Activated CD8-positive, alpha-beta memory T cell treated with anti-CD3 and anti-CD28 coated beads for 24 hours (primary cell): ENCODE measurements at regions not wholly inside any gene's neighbourhood (a gene's known extent, or its start where the extent isn't known, plus 50 kb on each side); places are given as distances from the start of the nearest gene placed in this dataset.

ENCODE experiments used
- DNase-seq: peaks from one replicate; pipeline ENCODE4 v3.0.0-alpha.2; 2020

DNA sequence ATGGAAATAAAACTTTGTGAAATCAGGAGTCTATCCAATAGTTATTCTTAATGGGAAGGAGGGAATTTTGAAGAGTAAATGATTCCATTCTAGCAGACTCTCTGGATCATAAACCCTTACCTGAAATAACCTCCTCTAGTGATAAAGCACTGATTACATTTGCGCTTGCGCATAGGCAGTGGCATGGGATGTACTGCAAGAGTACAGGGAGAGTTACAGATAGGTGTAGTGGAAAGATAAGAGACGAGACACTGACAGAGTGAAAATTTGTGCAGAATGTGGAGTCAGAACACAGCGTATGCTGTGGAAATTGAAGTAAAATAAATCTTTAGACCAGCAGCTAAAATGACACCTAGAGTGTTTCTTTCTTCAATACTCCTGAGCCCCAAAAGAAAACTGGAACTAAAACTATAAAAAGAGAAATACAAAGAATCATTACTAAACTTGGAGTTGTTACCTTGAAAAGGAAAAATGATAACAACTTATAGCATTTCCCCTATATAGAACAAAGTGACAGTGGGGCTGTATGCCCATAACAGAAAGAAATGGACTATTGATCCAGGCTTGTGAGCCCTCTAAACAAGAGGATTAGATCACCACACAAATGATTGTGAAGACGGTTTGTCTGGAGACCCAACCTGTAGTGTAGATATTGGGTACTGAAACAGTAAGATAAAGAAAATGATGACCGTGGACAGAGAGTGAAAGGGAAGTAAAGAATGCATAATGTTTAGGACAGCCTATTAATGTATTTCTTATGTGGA is 1471.2 kb upstream of the NUDT12 start:
- no peak for DNase-seq

DNA sequence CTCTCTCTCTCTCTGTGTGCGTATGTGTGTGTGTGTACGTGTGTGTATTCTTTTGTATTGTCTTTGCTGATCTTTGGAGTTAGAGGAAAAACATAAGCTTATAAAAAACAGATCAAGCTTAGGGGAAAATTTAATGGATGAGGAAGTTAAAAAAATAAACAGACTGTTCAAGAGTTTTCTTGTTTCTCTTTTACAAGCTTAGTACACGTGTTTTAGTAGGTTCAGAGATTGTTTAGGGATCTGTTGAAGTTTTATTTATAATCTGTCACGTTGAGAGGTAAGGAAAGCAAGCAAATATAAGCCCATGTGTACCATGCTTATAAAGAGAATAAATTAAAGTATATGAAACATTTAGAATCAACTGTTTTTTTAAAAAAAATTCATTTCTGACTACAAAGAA is 1470.3 kb upstream of the NUDT12 start:
- no peak for DNase-seq

DNA sequence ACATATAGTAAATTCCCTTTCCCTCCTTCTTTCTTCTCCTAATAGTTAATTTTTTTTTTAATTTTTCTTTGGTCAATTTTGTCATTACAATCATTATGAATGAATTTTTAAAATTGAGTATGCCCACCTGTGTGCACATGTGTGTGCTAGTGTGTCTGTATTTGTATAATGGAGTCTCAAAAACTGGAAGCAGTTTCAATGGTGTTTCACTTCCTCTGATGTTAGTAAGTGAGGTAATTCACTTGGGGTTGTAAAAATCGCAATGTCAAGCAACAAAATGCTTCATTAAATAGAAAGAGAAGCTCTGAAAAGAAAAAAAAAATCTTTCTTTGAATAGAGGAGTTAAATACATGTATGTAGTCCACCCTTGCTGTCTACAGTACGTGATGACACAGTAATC is 1467.6 kb upstream of the NUDT12 start:
- no peak for DNase-seq

DNA sequence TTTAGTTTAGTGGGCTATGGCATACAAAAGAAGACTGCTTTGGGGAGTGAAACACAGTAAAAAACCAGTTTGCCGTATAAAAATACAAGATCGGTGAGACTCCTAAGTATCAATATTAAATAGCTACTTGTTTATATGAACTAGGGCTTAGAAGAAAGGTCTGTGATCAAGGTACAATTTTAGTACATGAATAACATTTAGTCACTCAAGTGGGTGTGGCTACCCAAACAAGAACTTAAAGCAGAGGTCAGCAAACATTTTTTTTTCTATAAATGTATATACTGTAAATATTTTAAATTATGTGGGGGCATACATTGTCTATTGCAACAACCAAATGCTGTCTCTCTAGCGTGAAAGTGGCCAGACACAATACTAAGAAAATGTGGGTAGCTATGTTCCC is 1452.5 kb upstream of the NUDT12 start:
- no peak for DNase-seq

DNA sequence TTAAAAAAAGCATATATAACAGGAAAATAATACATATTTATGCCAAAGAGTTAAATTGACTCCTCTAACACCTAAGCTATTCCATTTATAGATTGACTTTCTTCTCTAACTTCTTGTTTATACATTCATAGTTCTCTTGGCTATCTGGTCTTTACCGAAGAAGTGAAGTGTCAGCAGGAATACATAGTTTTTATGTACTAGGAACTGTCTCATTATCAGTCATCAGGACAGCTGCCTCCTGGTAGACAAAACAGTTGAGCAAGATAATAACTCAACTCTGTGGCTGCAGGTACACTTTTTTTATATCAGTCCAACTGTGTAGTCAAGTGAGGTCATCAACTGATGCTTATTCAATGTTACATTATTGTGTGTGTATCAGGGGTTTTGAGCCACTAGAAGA is 1436.0 kb upstream of the NUDT12 start:
- DNase-seq, result no peak

DNA sequence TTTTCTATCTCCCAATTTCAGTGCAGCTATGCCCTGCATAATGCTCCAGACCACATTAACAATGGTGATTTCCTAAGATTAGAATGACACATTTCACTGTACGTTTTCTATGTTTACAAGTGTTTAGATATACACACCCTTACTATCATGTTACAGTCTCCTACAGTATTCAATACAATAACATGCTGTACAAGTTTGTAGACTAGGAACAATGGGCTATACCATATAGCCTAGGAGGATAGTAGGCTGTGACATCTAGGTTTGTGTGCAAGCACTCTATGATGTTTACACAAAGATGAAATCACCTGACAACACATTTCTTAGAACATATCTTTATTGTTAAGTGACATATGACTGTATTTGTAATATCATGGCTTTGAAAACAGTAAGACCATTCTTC is 1435.6 kb upstream of the NUDT12 start:
- no peak for DNase-seq

DNA sequence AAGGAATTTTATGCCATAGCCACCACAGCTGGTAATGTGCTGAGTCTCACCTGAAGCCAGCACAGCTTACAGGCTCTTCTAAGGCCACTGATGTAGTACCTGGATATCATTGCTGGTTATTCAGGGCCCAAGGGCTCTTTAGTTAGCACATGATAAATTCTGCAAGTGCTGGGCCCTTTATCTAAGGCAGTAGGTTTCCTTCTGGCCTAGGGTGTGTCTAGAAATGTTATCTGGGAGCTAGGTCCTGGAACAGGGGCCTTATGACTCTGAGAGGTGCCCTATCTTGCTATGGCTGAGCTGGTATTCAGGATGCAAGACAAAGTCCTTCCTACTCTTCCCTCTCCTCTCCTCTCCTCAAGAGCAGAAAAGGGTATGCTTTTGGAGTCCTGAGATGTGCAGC is 1424.5 kb upstream of the NUDT12 start:
- no peak for DNase-seq

DNA sequence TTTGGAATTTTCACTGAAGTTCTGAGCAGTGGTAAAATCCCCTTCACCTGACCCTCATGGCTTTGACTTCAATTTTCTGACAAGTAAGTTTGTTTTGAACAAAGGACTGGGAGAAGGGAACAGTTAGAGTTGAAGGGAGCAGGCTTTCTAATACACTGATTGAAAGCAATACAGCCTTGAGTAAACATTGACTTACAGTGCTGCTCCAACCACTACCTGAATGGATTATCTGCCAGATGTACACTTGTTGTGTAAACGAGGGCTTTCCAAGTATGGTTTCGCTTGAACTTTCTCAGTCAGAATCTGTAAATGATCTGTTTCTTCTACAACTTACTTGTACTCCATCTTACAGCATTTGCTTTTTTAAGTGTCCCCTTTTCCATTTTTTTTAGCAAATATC is 1414.9 kb upstream of the NUDT12 start:
- DNase-seq, result no peak

DNA sequence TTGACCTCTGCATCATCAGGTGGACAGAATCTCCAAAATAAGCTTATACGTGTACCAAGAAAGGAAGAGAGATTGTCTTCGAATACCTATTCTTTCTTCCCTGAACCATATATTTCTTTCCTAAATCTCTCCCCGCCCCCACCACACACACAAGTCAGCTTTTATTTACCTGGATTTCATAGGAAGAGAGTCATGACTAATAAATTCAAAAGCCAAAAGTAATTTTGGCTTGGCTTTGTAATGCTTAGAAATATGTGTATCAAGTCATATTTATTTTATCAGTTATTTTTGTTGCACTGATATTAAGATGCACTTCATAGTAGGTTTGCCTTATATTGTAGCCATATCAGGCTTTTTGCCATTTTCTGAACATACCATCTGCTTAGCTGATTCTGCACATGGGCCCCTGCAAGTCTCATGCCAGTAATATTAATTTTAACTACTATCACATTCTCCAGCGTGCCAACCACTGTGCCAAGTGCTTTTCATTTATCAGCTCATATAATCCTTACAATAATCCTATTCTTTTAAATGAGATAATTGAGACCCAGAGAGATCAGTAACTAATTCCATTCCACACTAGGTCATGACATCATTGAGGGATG is 1405.3 kb upstream of the NUDT12 start:
- no peak for DNase-seq

DNA sequence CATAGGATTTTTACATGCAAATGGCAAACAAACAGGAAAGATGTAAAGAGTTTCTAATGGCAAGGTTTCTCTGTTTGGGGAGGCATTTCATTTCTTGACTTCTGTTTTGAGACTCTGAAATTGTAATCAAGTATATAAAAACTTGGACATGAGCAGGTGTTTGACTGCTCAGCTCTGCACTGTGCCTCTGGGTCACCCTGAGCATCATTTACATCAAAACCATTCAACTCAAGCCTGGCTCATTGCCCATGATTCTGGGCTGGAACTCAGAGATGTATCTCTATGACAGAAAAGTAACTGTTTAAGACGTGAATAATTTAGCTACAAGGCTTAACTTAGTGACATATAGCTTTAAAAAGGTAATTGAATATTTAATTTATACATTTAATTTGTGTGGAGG is 1402.4 kb upstream of the NUDT12 start:
- no peak for DNase-seq

DNA sequence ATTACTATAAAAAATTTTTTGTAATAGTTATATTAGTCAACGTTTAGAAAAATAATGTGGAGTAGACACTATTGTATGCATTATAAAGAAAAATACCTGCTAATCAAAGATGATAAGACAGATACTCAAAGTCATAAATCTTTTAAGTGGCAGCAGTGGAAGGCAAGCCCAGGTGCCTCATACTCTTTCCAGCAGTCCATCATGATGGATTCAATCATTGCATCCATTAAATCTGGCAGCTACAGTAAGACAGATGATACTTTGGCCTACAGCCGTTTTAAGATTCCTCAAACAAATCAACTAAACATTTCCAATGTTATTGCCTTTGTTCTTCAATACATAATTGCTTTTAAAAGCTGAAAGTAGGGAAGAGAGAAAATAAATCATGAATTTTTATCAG is 1392.9 kb upstream of the NUDT12 start:
- no peak for DNase-seq

DNA sequence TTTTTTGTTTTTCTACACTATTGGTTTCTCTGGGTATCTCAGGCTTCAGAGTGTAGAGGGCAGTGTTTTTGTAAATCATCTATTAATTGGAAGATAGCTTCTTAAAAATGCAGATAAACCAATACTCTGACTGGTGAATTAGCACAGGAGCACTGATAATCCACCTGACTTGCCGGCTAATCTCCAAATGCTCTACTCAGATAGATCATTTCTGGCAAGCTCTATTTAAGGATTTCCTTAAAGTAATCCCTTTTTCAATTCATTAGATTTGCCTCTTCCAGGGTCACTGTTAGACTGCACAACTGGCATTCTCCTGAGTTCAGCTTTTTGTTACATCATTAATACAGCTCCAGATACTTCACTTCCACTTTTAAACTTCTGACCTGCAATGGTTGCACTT is 1390.3 kb upstream of the NUDT12 start:
- DNase-seq, result no peak

DNA sequence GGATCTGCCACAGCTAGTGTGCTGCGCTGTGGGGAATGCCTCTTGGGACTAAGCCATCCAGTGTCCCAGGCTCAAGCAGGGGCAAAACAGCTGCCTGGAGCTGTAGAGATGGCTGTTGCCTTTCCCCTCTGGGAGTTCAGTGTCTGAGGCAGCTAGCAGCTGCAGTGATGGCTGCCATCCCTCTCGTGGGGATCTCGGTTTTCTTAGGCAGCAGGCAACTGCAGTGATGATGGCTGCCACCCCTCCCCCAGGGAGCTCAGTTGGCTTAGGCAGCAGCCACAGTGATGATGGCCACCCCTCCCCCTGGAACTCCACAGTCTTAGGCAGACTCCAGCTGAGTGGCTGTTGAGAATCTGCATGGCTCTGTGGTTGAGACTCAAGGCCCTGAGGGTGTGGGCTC is 1389.2 kb upstream of the NUDT12 start:
- no peak for DNase-seq

DNA sequence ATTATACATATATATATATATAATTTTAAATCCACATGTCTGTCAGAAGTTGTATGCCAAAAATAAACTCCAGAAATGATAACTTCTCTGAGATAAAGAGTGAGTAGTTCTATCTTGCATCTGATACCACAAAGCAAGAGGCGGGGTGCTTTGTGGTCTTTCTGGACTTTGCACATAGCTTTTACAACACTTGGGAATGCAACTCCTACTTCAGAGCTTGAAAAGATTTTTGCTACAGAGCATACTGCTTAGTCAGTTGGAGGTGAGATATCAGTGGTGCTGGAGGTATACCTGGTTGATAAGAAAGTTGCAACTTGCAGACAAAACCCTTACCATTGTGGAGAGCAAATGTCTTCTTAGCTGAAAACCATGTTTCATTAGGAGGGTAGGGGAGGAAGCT is 1384.5 kb upstream of the NUDT12 start:
- DNase-seq, result no peak

DNA sequence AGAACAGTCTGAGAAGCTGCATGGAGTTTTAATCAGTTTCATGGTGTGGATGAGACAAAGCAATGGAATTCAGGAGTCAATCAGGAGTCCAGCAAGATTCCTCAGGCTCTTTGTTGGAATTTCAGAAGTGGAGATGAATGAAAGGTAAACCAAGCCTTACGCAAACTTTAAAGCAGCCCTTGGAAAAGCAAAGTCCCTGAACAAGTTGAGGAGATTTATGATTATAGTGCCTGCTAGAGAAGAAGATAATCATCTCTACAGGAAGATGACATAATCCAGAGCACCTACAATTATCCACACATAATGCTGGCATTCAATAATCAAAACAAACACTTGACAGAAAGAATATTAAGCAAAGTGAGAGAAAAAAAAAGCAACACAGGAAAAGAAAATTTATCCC is 1380.1 kb upstream of the NUDT12 start:
- DNase-seq, result no peak

DNA sequence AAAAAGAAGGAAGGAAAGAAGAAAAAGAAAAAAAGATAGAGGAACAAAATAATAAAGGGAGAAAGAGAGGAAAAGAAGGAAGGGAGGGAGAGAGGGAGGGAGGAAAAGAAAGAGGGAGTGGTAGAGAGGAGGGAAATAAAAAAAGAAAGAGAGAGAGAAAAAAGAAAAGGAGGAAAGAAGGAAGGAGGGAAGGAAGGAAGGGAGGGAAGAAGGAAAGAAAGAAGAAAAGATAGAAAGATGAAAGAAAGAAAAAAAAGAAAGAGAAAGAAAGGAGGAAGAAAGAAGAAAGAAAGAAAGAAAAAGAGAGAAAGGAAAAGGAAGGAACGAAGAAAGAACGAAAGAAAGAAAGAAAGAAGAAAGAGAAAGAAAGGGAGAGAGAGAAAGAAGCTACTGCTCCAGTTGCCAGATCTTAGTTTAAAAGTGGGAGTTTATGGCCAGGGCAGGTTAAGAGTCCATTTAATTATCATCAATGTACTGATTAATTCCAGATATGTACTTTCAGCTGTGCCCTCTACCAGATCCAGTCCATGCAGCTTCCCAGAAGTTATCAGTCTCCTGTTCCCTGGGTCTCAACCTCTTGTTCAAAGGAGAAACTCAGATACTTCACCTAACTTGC is 1378.5 kb upstream of the NUDT12 start:
- no peak for DNase-seq

DNA sequence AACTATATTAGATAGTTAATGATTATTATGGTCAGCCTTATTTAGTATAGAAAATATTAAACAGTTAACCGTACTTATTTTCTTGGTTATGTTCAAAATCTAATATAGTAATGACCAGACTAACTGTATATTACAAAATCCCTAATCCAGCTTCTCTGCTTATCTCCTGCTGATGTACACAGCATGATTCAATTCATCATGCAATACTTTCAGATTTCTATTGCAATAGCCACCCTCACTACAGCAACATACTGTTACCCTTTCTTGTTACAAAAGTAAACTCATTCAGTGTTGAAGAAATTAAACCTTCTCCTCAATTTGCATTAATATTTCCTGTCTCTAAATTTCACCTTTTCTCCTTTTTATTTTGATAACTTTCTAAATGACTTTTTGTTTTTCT is 1375.0 kb upstream of the NUDT12 start:
- DNase-seq, result no peak

DNA sequence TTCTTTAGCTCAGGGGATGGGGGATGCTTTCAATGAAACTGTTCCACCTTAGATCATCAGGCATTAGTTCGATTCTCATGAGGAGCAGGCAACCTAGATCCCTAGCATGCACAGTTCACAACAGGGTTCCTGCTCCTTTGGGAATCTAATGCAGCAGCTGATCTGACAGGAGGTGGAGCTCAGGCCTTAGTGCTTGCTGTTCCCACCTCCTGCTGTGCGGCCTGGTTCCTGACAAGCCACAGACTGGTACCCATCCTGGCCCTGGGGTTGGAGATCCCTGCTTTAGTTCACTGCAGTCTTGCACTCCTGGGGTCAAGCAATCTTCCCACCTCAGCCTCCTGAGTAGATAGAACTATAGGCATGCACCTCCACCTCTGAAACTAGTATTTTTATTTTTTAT is 1369.8 kb upstream of the NUDT12 start:
- no peak for DNase-seq

DNA sequence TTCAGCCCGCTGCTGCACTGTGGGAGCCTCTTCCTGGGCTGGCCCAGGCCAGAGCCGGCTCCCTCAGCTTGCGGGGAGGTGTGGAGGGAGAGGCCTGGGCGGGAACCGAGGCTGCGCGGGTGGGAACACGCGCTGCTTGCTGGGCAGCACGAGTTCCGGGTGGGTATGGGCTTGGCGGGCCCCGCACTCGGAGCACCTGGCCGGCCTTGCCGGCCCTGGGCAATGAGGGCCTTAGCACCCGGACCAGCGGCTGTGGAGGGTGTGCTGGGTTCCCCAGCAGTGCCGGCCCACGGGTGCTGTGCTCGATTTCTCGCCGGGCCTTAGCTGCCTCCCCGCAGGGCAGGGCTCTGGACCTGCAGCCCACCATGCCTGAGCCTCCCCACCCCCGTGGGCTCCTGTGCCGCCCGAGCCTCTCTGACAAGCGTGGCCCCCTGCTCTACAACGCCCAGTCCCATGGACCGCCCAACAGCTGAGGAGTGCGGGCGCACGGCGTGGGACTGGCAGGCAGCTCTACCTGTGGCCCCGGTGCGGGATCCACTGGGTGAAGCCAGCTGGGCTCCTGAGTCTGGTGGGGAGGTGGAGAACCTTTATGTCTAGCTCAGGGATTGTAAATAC is 1366.4 kb upstream of the NUDT12 start:
- DNase-seq, result no peak

DNA sequence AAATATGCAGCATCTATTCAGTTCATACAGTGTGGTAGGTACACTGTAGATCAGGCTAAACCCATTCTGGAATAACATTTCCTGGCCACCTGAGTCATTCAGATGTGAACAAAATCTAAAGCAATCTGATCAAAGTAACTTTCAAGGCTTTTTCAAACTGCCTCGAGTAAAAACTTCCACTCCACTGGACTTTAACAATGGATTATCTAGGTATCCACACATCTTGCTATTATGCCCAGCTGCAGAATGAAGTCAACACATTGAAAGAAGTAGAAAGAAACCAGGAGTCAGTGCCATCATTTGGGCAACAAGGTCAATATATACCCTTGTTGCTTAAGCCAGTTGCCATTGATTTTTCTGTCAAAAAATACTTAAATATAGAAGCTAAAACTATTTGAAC is 1352.6 kb upstream of the NUDT12 start:
- no peak for DNase-seq

DNA sequence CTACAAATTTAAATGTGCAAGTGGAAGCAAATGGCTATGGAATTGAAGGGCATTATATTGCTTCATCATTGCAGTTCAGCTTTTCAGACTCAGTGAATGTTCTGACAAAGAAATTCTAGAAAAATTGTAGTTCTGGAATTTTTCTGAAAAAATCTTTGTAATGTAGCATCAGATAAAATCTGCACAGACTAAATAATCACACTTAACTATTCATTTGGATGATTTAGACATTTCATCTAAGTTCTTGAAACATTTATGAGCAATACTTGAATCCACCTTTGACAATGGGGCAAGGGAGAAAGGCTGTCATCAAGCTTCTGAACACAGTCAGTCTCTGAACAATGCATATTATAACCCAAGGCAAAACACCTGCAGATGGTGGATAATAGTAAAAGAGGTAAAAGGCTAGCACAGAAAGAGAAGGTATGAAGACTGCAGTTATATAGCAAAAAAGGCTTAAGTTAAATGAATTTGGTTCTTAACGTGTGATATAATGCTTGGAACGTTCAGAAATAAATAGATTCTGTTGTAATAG is 1352.0 kb upstream of the NUDT12 start:
- no peak for DNase-seq

DNA sequence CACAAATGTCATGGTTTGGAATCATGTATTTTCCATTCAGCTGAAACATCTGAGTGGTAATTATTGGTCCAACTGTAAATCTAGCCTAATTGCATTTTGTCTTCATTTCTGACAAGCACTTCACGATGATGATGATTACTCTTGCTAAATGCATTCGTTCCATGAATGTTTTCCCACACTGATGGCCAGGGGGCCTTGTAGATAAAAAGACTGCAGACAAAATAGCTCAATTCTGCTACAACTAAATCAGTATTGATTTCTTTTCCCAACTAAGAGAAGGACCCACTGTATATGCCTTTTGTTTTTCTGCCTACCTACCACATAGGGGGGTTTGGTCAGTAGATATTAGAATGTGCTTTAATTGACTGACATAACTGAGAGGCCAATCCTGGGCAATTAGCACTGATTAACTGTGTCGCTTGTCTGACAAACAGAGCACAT is 1351.3 kb upstream of the NUDT12 start:
- no peak for DNase-seq

DNA sequence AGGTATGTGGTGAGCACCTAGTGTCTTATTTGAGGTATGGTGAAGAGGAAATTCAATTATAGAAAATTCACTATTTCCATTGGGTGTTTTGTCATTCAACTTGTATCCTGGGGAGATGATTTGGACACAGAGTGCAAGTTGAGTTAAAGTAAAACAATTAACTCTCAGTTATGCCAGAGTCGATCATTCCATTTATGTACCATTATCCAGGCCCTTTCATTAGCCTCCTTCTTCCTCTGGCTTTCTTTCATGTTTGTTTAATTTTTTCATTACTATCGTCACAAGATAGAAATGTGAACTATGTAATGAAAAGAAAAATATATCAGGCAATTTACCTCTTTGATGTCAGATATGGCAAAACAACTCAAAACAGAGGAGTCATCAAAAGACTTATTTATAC is 1347.2 kb upstream of the NUDT12 start:
- no peak for DNase-seq

DNA sequence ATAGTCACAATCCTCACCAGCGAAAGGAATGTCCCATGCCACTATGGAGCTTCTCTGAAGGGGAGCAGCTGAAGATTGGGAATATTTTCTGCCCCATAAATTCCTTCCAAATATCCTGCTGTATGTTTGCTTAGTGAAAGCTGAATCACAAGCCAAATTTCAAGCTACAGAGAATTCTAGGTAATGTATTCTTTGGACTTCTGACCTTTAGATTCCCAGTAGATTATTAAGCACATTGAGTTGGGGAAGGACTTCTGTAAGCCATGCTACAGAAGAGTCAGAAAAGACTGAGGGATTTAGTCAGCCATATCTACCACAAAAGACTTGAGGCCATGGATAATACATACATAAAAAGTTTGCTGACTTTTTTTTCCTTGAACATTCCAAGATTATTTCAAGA is 1342.0 kb upstream of the NUDT12 start:
- no peak for DNase-seq
